ENCODE measurements at regions not wholly inside any gene's neighbourhood (a gene's known extent, or its start where the extent isn't known, plus 50 kb on each side); places are given as distances from the start of the nearest gene placed in this dataset.
"Not testable (repeated sequence)": the region's sequence is repeated elsewhere in the genome, so short reads cannot be mapped to it uniquely, and the experiment has no call there.

DNA sequence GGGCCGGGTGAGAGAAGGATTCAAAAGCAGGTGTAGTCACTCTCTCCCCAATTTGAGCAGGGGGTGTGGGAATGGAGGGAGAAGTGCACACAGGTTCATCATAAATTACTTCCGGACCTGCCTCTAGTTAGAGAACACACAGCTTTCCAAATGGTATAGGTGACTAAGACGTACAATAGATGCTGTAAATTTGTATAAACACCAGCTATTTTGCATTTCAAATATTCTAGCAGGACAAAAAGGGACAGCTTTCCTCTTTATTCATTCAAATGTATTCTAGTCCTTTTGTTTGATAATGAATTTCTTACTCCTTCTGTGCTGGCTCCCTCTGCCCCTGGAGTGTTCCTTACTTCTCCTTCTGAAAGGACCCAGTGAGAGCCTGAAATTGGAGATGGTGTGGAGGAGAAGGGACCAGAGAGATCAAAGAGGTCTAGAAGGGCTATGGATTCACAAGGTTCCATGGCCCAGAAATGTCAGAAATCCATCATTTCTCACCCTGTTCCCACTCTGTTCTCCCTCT is 53.2 kb upstream of the SH3BP4 start:
- DNase-seq (ENCODE audit: low read depth) = no peak

- not testable (repeated sequence) for DNase-seq (ENCODE audit: low read depth)
Observed at GRCh38 chr2:234888442-234888841, 63.4 kb upstream of the SH3BP4 start.

DNA sequence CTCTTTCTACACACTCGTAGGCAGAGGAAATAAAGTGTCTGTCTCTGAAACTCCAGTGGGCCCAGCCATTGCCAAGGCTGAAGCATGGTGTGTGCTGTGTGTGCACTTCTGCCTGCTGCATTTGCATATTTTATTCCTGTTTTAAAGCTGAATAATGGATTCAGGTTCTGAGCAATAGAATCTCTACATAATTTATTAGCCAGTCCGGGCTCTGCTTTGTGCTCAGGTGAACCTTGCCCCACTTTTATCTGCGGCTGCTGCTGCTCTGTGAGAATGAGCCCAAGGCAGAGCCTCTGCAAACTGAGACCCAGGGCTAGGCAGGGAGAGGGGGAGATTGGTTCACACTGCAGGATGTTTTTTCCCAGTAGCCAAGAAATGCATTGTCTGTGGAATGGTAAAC is 64.6 kb upstream of the SH3BP4 start:
- no peak for DNase-seq (ENCODE audit: low read depth)

DNA sequence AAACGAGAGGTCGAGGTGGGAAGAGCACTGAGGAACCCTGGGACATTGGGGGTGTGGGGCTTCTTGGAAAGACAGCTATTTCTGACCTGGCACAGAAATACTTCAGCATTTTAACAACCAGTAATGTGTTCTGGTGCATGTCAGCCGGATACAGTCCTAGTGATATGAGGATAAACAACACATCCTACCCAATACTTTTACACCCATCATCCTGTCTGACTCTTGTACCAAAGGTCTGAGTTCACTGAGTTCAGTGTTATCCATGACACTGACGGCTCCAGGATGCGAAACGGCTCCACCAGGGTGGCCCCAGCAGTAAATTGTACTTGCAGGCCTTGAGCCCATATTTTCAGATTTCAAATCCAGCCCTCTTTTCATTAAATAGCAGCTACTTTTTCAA is 65.9 kb upstream of the SH3BP4 start:
- DNase-seq (ENCODE audit: low read depth) = no peak

GRCh38 chr2:234885118-234885517 is 66.7 kb upstream of the SH3BP4 start:
- no peak for DNase-seq (ENCODE audit: low read depth)

DNA sequence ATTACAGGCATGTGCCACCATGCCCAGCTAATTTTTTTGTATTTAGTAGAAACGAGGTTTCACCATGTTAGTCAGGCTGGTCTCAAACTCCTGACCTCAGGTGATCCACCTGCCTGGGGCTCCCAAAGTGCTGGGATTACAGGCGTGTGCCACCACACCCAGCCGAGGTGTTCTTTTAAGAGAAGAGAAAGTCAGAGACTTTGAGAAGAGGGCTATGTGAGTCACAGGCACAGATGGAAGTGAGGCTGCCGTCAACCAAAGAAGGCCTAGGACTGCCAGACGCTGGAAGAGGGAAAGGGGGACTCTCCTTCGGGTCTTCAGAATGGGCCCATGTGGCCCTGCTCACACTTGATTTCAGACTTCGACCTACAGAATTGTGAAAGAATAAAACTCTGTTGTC is 67.2 kb upstream of the SH3BP4 start:
- no peak for DNase-seq (ENCODE audit: low read depth)

- DNase-seq (ENCODE audit: low read depth) = peak; percentile 56
Observed at GRCh38 chr2:234881413-234882241, 70.2 kb upstream of the SH3BP4 start.

DNA sequence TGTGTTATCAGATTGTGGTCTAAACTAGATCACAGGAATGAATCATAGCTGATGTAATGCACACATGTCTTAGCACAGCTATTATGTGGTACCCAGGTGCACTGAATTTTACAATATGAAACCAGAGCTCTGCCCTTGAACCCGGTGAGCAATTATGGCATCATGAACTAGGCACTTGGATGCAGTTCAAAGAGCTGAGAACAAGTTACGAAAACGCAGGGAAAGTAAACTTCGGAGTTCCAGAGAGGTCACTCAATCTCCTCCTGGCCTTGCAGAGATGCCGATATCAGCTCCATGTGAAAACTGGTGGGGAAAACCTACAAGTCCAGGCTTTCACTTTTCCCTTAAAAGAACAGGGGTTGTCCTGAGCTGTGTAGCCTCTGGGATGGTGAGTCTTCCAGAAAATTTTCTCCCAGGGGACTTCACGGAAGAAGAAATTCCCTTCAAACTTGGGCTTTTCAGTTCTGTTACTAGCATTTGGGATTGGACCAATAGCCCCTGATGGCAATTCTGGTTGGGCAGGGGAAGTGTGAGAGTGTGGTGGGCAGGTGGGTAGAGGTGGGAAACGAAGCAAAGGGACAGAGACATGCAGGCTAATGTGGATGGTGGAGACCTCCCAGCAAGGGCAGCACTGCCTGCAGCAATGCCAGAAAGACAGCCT is 71.1 kb upstream of the SH3BP4 start:
- peak; percentile 26 for DNase-seq (ENCODE audit: low read depth)

DNA sequence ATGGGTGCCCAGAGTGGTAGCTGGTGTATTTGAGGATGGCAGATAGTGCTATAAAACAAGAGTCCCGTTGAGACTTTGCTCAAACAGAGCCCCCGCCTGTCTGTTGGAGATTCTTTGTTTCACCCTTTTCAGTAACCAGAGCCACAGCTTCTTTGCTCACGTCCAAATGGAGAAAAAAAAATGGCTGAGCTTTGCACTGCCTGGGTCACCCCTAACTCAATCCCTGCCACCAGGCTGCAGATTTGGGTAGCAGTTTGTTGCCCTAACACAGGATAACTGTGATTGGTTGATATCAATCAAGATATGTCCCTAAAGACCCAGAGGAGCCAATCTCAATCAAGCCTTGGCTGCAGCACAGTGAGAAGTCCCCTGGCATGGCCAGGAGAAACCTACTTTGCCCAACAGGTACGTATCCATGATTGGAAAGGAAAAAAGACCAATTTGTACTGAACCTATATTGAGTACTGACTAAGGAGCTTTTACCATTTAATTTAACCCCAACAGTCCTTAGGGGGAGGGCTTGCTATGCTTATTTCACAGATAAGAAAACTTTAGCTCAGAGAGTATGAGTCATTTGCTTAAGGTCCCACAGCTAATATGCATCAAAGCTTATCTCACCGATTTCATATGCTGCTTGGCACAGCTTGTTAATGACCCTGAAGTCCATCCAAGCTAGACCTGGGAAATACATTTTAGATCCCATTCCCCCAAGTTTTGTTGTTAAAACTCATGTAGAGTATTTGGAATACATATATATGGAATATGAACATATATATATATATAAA is 72.0 kb upstream of the SH3BP4 start:
- DNase-seq (ENCODE audit: low read depth) = peak; percentile 19

GRCh38 chr2:234876621-234877020 is 75.2 kb upstream of the SH3BP4 start:
- DNase-seq (ENCODE audit: low read depth) = not testable (repeated sequence)

- no peak for DNase-seq (ENCODE audit: low read depth)
Observed at GRCh38 chr2:234874347-234875046, 77.3 kb upstream of the SH3BP4 start.

DNA sequence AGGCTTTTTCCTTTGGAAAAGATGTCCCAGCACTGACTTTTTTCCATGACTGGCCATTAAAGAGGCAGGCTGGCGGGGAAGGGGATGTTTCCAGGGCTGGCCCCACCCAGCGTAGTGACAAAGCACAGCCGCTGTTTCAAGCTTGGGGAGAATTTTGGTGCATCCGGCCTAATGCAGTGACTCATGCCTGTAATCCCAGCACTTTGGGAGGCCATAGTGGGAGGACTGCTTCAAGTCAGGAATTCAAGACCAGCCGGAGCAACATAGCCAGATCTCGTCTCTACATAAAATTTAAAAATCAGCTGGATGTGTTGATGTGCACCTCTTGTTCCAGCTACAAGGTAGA is 78.0 kb upstream of the SH3BP4 start:
- no peak for DNase-seq (ENCODE audit: low read depth)

- DNase-seq (ENCODE audit: low read depth) = no peak
Observed at GRCh38 chr2:234873103-234873827, 78.6 kb upstream of the SH3BP4 start.

DNA sequence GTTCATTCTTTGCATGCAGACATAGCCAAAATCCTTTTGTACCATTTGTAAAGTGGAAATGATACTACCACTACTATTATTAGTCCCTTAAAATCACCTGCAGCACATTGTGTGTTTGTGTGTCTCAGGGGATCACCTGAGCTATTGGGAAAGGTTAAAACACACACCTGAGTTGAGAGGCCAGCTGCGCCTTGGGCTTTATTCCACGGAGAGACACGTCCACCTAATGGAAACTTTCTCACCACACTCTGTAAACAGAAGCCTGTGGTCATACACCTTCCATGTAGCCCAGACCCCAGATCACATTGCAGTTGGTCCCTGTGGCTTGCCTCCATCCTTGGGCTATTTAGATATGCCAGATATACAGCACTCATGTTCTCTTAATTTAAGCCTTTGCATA is 81.8 kb upstream of the SH3BP4 start:
- no peak for DNase-seq (ENCODE audit: low read depth)

GRCh38 chr2:234869164-234869563 is 82.7 kb upstream of the SH3BP4 start:
- no peak for DNase-seq (ENCODE audit: low read depth)

GRCh38 chr2:234867882-234868285 is 83.9 kb upstream of the SH3BP4 start:
- DNase-seq (ENCODE audit: low read depth) = no peak

DNA sequence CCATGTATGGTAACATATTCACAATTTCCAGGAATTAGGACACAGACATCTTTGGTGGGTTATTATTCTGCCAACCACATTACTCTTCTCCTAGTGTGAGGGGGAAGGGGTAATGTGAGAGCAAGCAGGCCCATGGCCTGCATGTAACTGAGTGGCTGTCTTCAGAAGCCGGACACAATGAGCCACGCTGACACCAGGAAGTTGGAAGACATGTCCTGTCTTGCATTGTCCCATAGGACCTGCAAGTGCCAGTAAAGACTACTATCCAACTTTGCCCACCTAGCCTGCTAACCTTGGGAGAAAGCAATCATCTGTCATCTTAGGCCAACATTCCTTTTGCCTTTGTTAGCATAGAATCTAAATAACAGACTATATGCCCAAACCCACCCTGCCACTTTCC is 86.2 kb upstream of the SH3BP4 start:
- no peak for DNase-seq (ENCODE audit: low read depth)

DNA sequence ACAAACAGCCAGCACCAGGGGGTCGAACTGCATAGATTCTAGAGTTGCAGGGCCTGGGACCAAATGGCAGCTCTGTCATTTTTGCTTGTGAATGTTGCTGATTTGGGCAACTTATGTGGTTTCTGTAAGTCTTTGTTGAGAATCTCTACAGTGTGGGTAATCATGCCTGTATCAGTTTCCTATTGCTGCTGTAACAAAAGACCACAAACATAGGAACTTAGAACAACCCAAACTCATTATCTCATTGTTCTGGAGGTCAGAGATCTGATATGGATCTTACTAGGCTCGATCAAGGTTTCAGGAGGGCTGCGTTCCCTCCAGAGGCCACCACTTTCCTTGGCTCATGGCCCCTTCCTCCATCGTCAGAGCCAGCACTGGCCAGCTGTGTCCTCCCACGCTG is 86.8 kb upstream of the SH3BP4 start:
- DNase-seq (ENCODE audit: low read depth) = no peak

- DNase-seq (ENCODE audit: low read depth) = no peak
Observed at GRCh38 chr2:234864506-234864905, 87.3 kb upstream of the SH3BP4 start.

DNA sequence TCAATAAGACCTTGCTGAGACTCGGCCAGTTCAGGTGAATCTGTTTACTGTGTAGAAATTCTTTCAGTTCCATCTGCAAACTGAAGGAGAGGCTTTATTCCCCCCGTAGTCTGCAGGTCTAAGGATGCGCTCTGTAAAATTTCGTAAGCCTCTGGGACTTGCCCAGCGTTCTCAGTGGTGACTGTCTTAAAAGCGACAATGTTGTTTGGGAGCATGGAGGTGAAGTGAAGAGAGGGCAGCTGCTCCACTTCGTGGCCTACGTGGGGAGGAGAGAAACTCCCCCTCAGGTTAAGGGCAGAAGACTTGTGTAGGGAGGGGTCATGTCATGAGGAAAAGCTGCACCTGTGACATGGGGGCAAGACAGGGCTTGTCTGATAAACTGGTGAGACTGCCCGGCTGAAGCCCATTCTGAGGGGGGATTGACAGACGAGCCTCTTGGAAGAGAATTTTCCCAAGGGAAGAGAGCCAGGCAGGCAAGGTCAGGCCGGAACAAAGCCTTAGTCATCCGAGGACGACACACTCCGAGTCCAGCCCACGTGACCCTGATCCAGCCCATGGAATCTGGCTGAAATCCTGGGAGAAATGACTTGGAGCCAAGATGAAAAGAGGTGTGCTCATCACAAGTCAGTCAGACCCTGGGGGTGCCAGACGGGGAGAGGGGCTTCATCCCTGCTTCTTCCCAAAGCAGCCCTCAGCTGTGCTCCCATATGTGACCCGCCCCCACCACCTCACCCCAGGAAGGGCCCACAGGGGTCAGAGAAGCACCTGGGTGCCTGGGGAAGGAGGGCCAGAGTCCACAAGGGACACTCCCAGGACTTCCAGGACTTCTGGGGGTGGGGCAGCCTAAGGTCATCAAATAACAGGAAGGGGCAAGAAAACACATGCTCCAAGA is 88.5 kb upstream of the SH3BP4 start:
- DNase-seq (ENCODE audit: low read depth) = no peak

Data from HS-27A (cell line).